ENCODE measurements at regions not wholly inside any gene's neighbourhood (a gene's known extent, or its start where the extent isn't known, plus 50 kb on each side); places are given as distances from the start of the nearest gene placed in this dataset.

GRCh38 chr7:53672681-53673080, 637.2 kb downstream of the POM121L12 start:
- H3K27ac ChIP-seq (ENCODE audit: poor library complexity, severe bottlenecking), result no peak overlapping the region
- no peak for ATAC-seq (ENCODE audit: low read depth)
- H3K27me3 ChIP-seq (ENCODE audit: insufficient read depth, poor library complexity, severe bottlenecking), result peaks cover 10% of the 10 kb centered on the region
- H3K4me1 ChIP-seq (ENCODE audit: insufficient read depth, poor library complexity, severe bottlenecking), result no peaks in the 10 kb centered on the region
- H3K36me3 ChIP-seq (ENCODE audit: low read depth), result no peaks in the 10 kb centered on the region
- H3K4me3 ChIP-seq (ENCODE audit: severe bottlenecking), result no peak overlapping the region
- H3K9me3 ChIP-seq (ENCODE audit: severe bottlenecking), result peaks cover 1% of the 10 kb centered on the region
- no peak for DNase-seq (ENCODE audit: low spot score)
- no peak for TF ChIP-seq CTCF (IDR thresholded peaks at IDR 0.05; ENCODE audit: poor library complexity, severe bottlenecking)

DNA sequence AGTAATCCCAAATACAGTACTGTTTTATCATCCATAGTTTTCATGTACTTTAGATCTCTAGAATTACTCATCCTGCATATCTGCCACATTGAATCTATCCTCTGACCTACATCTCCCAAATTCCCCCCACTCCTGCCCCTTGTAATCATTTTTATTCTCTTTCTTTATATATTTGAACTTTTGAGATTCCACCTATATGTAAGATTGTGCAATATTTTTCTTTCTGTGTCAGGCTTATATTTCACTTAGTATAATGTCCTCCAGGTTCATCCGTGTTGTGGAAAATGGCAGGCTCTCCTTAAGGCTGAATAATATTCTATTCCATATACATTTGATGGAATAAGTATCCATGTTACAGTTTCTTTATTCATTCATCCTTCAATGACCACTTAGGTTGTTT, 640.4 kb downstream of the POM121L12 start:
- Histone ChIP-seq H3K27ac (ENCODE audit: poor library complexity, severe bottlenecking) (no peak overlapping the region), H3K4me1 (ENCODE audit: insufficient read depth, poor library complexity, severe bottlenecking) (peaks cover 3% of the 10 kb centered on the region), H3K36me3 (ENCODE audit: low read depth) (no peaks in the 10 kb centered on the region), H3K9me3 (ENCODE audit: severe bottlenecking) (no peaks in the 10 kb centered on the region), H3K4me3 (ENCODE audit: severe bottlenecking) (no peak overlapping the region), H3K27me3 (ENCODE audit: insufficient read depth, poor library complexity, severe bottlenecking) (peaks cover 10% of the 10 kb centered on the region)
- ATAC-seq (ENCODE audit: low read depth), result no peak
- DNase-seq (ENCODE audit: low spot score), result no peak
- no peak for TF ChIP-seq CTCF (IDR thresholded peaks at IDR 0.05; ENCODE audit: poor library complexity, severe bottlenecking)

- H3K4me3 ChIP-seq (ENCODE audit: severe bottlenecking), result no peak overlapping the region
- no peak overlapping the region for H3K27ac ChIP-seq (ENCODE audit: poor library complexity, severe bottlenecking)
- H3K36me3 ChIP-seq (ENCODE audit: low read depth), result no peaks in the 10 kb centered on the region
- ATAC-seq (ENCODE audit: low read depth), result no peak
- TF ChIP-seq CTCF (IDR thresholded peaks at IDR 0.05; ENCODE audit: poor library complexity, severe bottlenecking), result no peak
- no peaks in the 10 kb centered on the region for H3K4me1 ChIP-seq (ENCODE audit: insufficient read depth, poor library complexity, severe bottlenecking)
- H3K27me3 ChIP-seq (ENCODE audit: insufficient read depth, poor library complexity, severe bottlenecking), result peaks cover 6% of the 10 kb centered on the region
- DNase-seq (ENCODE audit: low spot score), result no peak
- no peaks in the 10 kb centered on the region for H3K9me3 ChIP-seq (ENCODE audit: severe bottlenecking)
Measured at GRCh38 chr7:53684693-53685092, 649.3 kb downstream of the POM121L12 start.

- Histone ChIP-seq H3K36me3 (ENCODE audit: low read depth) (no peaks in the 10 kb centered on the region), H3K27ac (ENCODE audit: poor library complexity, severe bottlenecking) (no peak overlapping the region), H3K4me1 (ENCODE audit: insufficient read depth, poor library complexity, severe bottlenecking) (no peaks in the 10 kb centered on the region), H3K27me3 (ENCODE audit: insufficient read depth, poor library complexity, severe bottlenecking) (peaks cover 4% of the 10 kb centered on the region), H3K9me3 (ENCODE audit: severe bottlenecking) (no peaks in the 10 kb centered on the region), H3K4me3 (ENCODE audit: severe bottlenecking) (no peak overlapping the region)
- DNase-seq (ENCODE audit: low spot score) (no peak), ATAC-seq (ENCODE audit: low read depth) (no peak)
- TF ChIP-seq CTCF (IDR thresholded peaks at IDR 0.05; ENCODE audit: poor library complexity, severe bottlenecking), result no peak
Measured at GRCh38 chr7:53690411-53690810, 655.0 kb downstream of the POM121L12 start.

- Histone ChIP-seq H3K4me1 (ENCODE audit: insufficient read depth, poor library complexity, severe bottlenecking) (no peaks in the 10 kb centered on the region), H3K27ac (ENCODE audit: poor library complexity, severe bottlenecking) (no peak overlapping the region), H3K27me3 (ENCODE audit: insufficient read depth, poor library complexity, severe bottlenecking) (no peaks in the 10 kb centered on the region), H3K36me3 (ENCODE audit: low read depth) (no peaks in the 10 kb centered on the region), H3K4me3 (ENCODE audit: severe bottlenecking) (no peak overlapping the region), H3K9me3 (ENCODE audit: severe bottlenecking) (no peaks in the 10 kb centered on the region)
- DNase-seq (ENCODE audit: low spot score) (no peak), ATAC-seq (ENCODE audit: low read depth) (no peak)
- TF ChIP-seq CTCF (IDR thresholded peaks at IDR 0.05; ENCODE audit: poor library complexity, severe bottlenecking), result no peak
Measured at GRCh38 chr7:53697913-53698312, 662.5 kb downstream of the POM121L12 start.
